Esophagus muscularis mucosa (tissue), 4 donors: ENCODE measurements at regions not wholly inside any gene's neighbourhood (a gene's known extent, or its start where the extent isn't known, plus 50 kb on each side); places are given as distances from the start of the nearest gene placed in this dataset.
"Not testable (repeated sequence)": the region's sequence is repeated elsewhere in the genome, so short reads cannot be mapped to it uniquely, and the experiment has no call there.

Experiments used
- DNase-seq: peaks from one replicate; pipeline ENCODE4 v3.0.0-alpha.2; 2017; ENCODE audit errors: extremely low spot score
- H3K27ac ChIP-seq, 4 donors: fragments of 200-600 bp; sonication (generic); replicated peaks in 1 of 4; 1 replicate in 3 of 4; 2 replicates in 1 of 4; pipeline ENCODE4 v1.5.1; 2016 to 2019; ENCODE audit warnings: mild to moderate bottlenecking in 1 of 4
- H3K27me3 ChIP-seq, 4 donors: fragments of 200-600 bp; sonication (generic); one replicate each; pipeline versions ENCODE4 v1.5.1 to v1.6.0; 2016 to 2019
- H3K36me3 ChIP-seq, 4 donors: fragments of 200-600 bp; sonication (generic); one replicate each; pipeline ENCODE4 v1.5.1; 2016 to 2019
- H3K4me1 ChIP-seq, 4 donors: fragments of 200-600 bp; sonication (generic); one replicate each; pipeline ENCODE4 v1.5.1; 2016 to 2019
- H3K4me3 ChIP-seq, 4 donors: fragments of 200-600 bp; sonication (generic); 1 replicate in 2 of 4; 2 replicates in 2 of 4; pipeline ENCODE4 v1.5.1; 2016 to 2019; ENCODE audit warnings: mild to moderate bottlenecking in 4 of 4, moderate library complexity in 1 of 4
- H3K9me3 ChIP-seq, 4 donors: fragments of 200-600 bp; sonication (generic); 1 replicate in 3 of 4; 2 replicates in 1 of 4; pipeline ENCODE4 v1.5.1; 2016 to 2019
- EP300 ChIP-seq: sonication (generic); formaldehyde crosslinking; IDR thresholded peaks from one replicate; pipeline ENCODE4 v1.6.1; 2017; ENCODE audit warnings: antibody characterized with exemption
- POLR2A ChIP-seq: fragments of 450-650 bp; IDR thresholded peaks from one replicate; pipeline ENCODE4 v1.6.1; 2017; ENCODE audit warnings: antibody characterized with exemption, moderate library complexity, mild to moderate bottlenecking, low read depth
- POLR2AphosphoS5 ChIP-seq, 2 donors: sonication (generic); formaldehyde crosslinking; IDR thresholded peaks; one replicate each; pipeline ENCODE4 v1.6.1; 2017; ENCODE audit warnings: antibody characterized with exemption in 2 of 2
- WGBS: methylation state at CpG from one replicate; pipeline ENCODE4 v1.1.5; 2018; 5-methylcytosine and 5-hydroxymethylcytosine counted together
- intact Hi-C: fragments of 100-400 bp; cut with DNase I; formaldehyde crosslinking; loops from one replicate; pipeline ENCODE4 v1.15.1; 2023
- TF ChIP-seq, protein P1 (sequence below), 3 experiments: fragments of 200-600 bp in 2 of 3; fragments of 450-650 bp in 1 of 3; sonication (generic) in 2 of 3; IDR thresholded peaks; one replicate each; pipeline ENCODE4 v1.5.1; 2017 to 2019; ENCODE audit warnings: antibody characterized with exemption in 3 of 3, mild to moderate bottlenecking in 2 of 3, moderate library complexity in 1 of 3

DNA sequence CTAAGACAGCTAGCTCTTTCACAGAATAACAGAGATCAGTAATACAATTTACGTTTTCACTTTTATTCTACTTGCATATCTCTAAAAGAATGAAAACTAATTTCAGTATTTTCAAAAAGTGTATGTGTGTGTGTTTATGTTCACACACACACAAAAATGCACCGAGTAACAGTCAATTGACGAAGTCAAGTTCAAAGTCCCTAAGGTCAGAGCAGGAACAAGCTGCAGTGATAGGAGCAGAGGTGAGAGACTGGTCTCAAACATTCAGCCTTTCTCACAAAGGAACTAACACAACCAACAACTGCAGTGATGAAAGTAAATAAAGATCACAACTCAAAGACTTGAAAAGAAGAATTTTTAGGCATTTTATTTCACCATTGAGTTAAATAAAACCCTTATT lies 429.7 kb downstream of the C12orf50 start:
- Histone ChIP-seq H3K27ac (no peak overlapping the region), H3K36me3 (no peaks in the 10 kb centered on the region), H3K4me3 (no peak overlapping the region), H3K9me3 (no peaks in the 10 kb centered on the region), H3K4me1 (no peaks in the 10 kb centered on the region), H3K27me3 (no peaks in the 10 kb centered on the region)
- no peak for DNase-seq
- WGBS: 72% methylated on average over 3 of the region's 3 CpGs
- intact Hi-C loops: no loop called here
- TF ChIP-seq EP300: no peak
- TF ChIP-seq, protein P1, sequence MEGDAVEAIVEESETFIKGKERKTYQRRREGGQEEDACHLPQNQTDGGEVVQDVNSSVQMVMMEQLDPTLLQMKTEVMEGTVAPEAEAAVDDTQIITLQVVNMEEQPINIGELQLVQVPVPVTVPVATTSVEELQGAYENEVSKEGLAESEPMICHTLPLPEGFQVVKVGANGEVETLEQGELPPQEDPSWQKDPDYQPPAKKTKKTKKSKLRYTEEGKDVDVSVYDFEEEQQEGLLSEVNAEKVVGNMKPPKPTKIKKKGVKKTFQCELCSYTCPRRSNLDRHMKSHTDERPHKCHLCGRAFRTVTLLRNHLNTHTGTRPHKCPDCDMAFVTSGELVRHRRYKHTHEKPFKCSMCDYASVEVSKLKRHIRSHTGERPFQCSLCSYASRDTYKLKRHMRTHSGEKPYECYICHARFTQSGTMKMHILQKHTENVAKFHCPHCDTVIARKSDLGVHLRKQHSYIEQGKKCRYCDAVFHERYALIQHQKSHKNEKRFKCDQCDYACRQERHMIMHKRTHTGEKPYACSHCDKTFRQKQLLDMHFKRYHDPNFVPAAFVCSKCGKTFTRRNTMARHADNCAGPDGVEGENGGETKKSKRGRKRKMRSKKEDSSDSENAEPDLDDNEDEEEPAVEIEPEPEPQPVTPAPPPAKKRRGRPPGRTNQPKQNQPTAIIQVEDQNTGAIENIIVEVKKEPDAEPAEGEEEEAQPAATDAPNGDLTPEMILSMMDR (IDR thresholded peaks at IDR 0.05): no peak
- TF ChIP-seq POLR2A: no peak
- TF ChIP-seq POLR2AphosphoS5 (IDR thresholded peaks at IDR 0.05): no peak

DNA sequence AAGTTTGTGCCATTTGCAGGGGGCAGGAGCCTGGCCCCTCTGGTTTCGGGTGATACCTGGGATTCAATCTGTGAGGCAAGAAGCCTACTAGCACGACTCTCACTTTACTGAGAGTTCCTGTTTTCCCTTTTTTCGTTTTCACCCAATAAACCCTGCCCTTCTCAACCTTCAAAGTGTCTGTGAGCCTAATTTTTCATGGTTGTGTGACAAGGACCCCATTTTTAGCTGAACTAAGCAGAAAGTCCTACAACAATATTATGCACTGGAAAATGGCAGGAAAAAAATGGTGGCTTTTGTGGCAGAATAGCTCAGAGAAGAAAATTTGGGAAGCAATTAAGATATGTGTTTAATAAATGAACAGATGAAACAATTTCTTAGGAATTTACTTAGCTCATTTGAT lies 432.1 kb downstream of the C12orf50 start:
- intact Hi-C loops: no loop called here
- TF ChIP-seq POLR2AphosphoS5 (IDR thresholded peaks at IDR 0.05) (no peak), POLR2A (no peak), EP300 (no peak)
- TF ChIP-seq, protein P1 (IDR thresholded peaks at IDR 0.05): no peak
- no peaks in the 10 kb centered on the region for H3K4me1 ChIP-seq
- 67% methylated on average over 3 of the region's 3 CpGs for WGBS
- H3K4me3 ChIP-seq: no peak overlapping the region
- no peaks in the 10 kb centered on the region for H3K9me3 ChIP-seq
- H3K36me3 ChIP-seq: no peaks in the 10 kb centered on the region
- no peak overlapping the region for H3K27ac ChIP-seq
- DNase-seq: no peak
- H3K27me3 ChIP-seq: no peaks in the 10 kb centered on the region

DNA sequence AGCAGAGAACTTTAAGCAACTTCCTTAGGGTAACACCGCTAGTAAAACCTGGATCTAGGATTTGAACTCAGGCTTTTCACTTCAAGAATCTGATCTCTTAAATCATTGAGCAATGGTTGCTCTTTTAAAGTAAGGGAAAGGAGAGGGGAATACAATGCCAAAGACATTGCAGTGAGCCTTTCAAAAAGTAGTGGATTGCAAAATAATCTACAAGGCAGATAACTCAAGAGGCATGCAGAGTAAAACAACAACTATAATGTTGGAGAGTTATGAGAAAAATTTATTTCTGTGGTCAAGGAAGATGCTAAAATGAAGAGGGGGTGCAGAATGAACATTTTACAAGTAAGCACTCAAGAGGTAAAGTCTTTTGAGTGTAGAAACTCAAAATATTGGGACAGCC lies 432.6 kb downstream of the C12orf50 start:
- no peak overlapping the region for H3K4me3 ChIP-seq
- H3K27me3 ChIP-seq: no peaks in the 10 kb centered on the region
- DNase-seq: no peak
- H3K9me3 ChIP-seq: no peaks in the 10 kb centered on the region
- H3K4me1 ChIP-seq: no peaks in the 10 kb centered on the region
- TF ChIP-seq EP300 (no peak), POLR2AphosphoS5 (IDR thresholded peaks at IDR 0.05) (no peak), POLR2A (no peak)
- TF ChIP-seq, protein P1 (IDR thresholded peaks at IDR 0.05): no peak
- no peak overlapping the region for H3K27ac ChIP-seq
- intact Hi-C loops: no loop called here
- H3K36me3 ChIP-seq: no peaks in the 10 kb centered on the region
- WGBS: 100% methylated on average over 1 of the region's 1 CpG

DNA sequence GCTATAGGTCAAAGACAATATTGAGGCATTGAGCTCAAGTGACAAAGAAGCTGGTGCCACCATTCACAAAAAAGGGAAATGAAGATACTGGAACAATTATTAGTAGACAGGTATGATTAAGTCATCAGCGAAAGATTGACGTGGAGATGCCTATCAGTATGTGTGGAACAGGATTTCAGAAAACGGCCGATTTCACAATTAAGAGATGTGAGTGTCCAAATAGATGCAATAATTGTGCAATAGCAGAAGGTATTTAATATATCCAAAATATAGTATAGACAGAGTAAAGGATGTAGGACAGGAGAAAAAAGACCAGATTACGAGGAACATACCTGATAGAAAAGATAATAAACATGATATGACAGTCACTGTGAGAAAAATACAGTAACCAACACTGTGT lies 433.1 kb downstream of the C12orf50 start:
- no peak overlapping the region for H3K4me3 ChIP-seq
- no peak for DNase-seq
- no peaks in the 10 kb centered on the region for H3K9me3 ChIP-seq
- no peaks in the 10 kb centered on the region for H3K36me3 ChIP-seq
- H3K27me3 ChIP-seq: no peaks in the 10 kb centered on the region
- intact Hi-C loops: no loop called here
- H3K27ac ChIP-seq: no peak overlapping the region
- TF ChIP-seq, protein P1 (IDR thresholded peaks at IDR 0.05): no peak
- TF ChIP-seq POLR2A (no peak), POLR2AphosphoS5 (IDR thresholded peaks at IDR 0.05) (no peak), EP300 (no peak)
- H3K4me1 ChIP-seq: no peaks in the 10 kb centered on the region
- WGBS: 91% methylated on average over 5 of the region's 5 CpGs

DNA sequence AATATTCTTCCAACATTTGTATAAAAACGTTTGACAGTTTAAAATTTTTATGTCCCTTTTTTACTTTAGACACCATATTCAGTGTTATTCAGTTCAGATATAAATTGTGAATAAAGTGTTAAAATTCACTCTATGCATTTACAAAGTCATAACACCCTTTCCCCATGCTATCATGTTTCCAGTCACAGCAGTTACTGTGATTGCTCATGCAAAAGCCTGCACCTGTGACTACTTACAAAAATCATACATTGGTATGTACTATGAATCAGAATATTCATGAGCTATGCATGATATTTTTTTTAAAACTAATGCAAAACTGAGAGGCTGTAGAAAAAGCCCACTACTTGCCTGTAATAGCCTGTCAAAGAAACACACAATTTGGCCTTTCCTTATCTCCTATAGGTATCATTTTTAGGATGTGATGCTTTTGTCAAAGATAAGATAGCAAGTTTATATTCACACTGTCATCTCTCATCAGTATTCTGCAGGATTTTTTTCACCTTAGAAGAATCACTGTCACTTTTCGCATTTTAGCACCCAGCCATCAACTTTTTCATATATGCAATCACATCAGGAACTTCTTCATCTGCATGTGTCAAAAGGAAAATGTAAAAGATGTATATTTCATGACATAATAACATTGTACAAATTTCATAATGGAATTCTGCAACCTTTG lies 443.2 kb downstream of the C12orf50 start:
- intact Hi-C loops: no loop called here
- 54% methylated on average over 2 of the region's 2 CpGs for WGBS
- no peaks in the 10 kb centered on the region for H3K36me3 ChIP-seq
- H3K9me3 ChIP-seq: no peaks in the 10 kb centered on the region
- H3K27ac ChIP-seq: no peak overlapping the region
- no peak for DNase-seq
- no peaks in the 10 kb centered on the region for H3K4me1 ChIP-seq
- TF ChIP-seq POLR2A: no peak
- TF ChIP-seq, protein P1 (IDR thresholded peaks at IDR 0.05): no peak
- TF ChIP-seq POLR2AphosphoS5 (IDR thresholded peaks at IDR 0.05): no peak
- TF ChIP-seq EP300: no peak
- no peak overlapping the region for H3K4me3 ChIP-seq
- no peaks in the 10 kb centered on the region for H3K27me3 ChIP-seq

DNA sequence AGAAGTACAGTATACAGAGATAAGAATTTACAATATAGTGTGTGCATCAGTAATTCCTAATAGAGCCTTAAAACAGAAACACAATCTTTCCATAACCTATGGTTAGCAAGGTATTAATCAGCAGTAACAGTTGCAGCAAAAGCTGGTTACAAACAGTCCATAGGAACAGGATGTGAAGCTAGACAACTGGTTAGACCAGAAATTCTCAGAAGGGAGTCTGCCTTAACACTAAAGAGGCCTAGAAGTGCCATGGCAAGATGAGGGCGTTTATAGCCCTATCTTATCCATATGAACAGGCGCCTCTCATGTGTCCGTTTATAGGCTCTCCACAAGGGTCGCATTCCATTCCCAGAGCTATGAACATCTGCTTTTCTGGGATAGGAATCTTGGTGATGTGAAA lies 450.1 kb downstream of the C12orf50 start:
- 84% methylated on average over 3 of the region's 4 CpGs for whole genome bisulfite sequencing
- intact Hi-C loops, H3K27ac ChIP-seq, H3K4me1 ChIP-seq, H3K4me3 ChIP-seq, H3K27me3 ChIP-seq, DNase-seq, H3K9me3 ChIP-seq, H3K36me3 ChIP-seq: not testable (repeated sequence)
